ENCODE measurements at regions not wholly inside any gene's neighbourhood (a gene's known extent, or its start where the extent isn't known, plus 50 kb on each side); places are given as distances from the start of the nearest gene placed in this dataset.

GRCh38 chr22:47296405-47297260, 534.2 kb downstream of the TBC1D22A start:
- DNase-seq (ENCODE audit: low spot score) = no peak

GRCh38 chr22:47295982-47296381, 533.5 kb downstream of the TBC1D22A start:
- DNase-seq (ENCODE audit: low spot score) = no peak

GRCh38 chr22:47295226-47295901, 532.9 kb downstream of the TBC1D22A start:
- no peak for DNase-seq (ENCODE audit: low spot score)

- DNase-seq (ENCODE audit: low spot score) = no peak
These were observed 532.1 kb downstream of the TBC1D22A start for GRCh38 chr22:47294576-47294975.

- DNase-seq (ENCODE audit: low spot score) = no peak
These were observed 531.7 kb downstream of the TBC1D22A start for GRCh38 chr22:47294222-47294532.

GRCh38 chr22:47293368-47294221, 531.1 kb downstream of the TBC1D22A start:
- no peak for DNase-seq (ENCODE audit: low spot score)

- no peak for DNase-seq (ENCODE audit: low spot score)
These were observed 530.3 kb downstream of the TBC1D22A start for GRCh38 chr22:47292546-47293320.

- no peak for DNase-seq (ENCODE audit: low spot score)
These were observed 529.4 kb downstream of the TBC1D22A start for GRCh38 chr22:47291565-47292495.

- DNase-seq (ENCODE audit: low spot score) = no peak
These were observed 528.4 kb downstream of the TBC1D22A start for GRCh38 chr22:47290706-47291430.

GRCh38 chr22:47289336-47289985, 527.0 kb downstream of the TBC1D22A start:
- DNase-seq (ENCODE audit: low spot score) = no peak

GRCh38 chr22:47288680-47289079, 526.2 kb downstream of the TBC1D22A start:
- DNase-seq (ENCODE audit: low spot score) = no peak

GRCh38 chr22:47287516-47287915, 525.1 kb downstream of the TBC1D22A start:
- DNase-seq (ENCODE audit: low spot score) = no peak

- DNase-seq (ENCODE audit: low spot score) = no peak
These were observed 524.1 kb downstream of the TBC1D22A start for GRCh38 chr22:47286590-47286989.

- no peak for DNase-seq (ENCODE audit: low spot score)
These were observed 523.5 kb downstream of the TBC1D22A start for GRCh38 chr22:47285981-47286380.

- no peak for DNase-seq (ENCODE audit: low spot score)
These were observed 522.4 kb downstream of the TBC1D22A start for GRCh38 chr22:47284822-47285221.

- no peak for DNase-seq (ENCODE audit: low spot score)
These were observed 521.9 kb downstream of the TBC1D22A start for GRCh38 chr22:47284360-47284759.

- no peak for DNase-seq (ENCODE audit: low spot score)
These were observed 521.3 kb downstream of the TBC1D22A start for GRCh38 chr22:47283616-47284270.

GRCh38 chr22:47282851-47283250, 520.4 kb downstream of the TBC1D22A start:
- DNase-seq (ENCODE audit: low spot score) = no peak

- no peak for DNase-seq (ENCODE audit: low spot score)
These were observed 519.9 kb downstream of the TBC1D22A start for GRCh38 chr22:47282366-47282765.
